ENCODE measurements at regions not wholly inside any gene's neighbourhood (a gene's known extent, or its start where the extent isn't known, plus 50 kb on each side); places are given as distances from the start of the nearest gene placed in this dataset.

GRCh38 chr3:187833375-187833774 lies 88.1 kb upstream of the BCL6 start:
- DNase-seq (no peak), ATAC-seq (no peak)
- no peaks in the 10 kb centered on the region for H3K9me3 ChIP-seq
- in situ Hi-C loops (cut with MboI; ENCODE audit: low sequenced_read_pairs in 4 of 4) (no loop called here), intact Hi-C loops (cut with DNase I; ENCODE audit: low total_unique reads) (no loop called here)
- no peak overlapping the region for H3K4me3 ChIP-seq
- no peaks in the 10 kb centered on the region for H3K27me3 ChIP-seq
- no peak overlapping the region for H3K27ac ChIP-seq
- H3K4me1 ChIP-seq: peaks cover 0 to 7% of the 10 kb centered on the region in 2 donors
- TF ChIP-seq CTCF (IDR thresholded peaks at IDR 0.05 in 4 of 5, conservative IDR thresholded peaks at IDR 0.05 in 1 of 5) (no peak), POLR2A (IDR thresholded peaks at IDR 0.05) (no peak)
- no peaks in the 10 kb centered on the region for H3K36me3 ChIP-seq

- in situ Hi-C loops (cut with MboI; ENCODE audit: low sequenced_read_pairs in 4 of 4): no loop called here
- intact Hi-C loops (cut with DNase I; ENCODE audit: low total_unique reads): no loop called here
- TF ChIP-seq POLR2A (IDR thresholded peaks at IDR 0.05) (no peak), CTCF (IDR thresholded peaks at IDR 0.05 in 4 of 5, conservative IDR thresholded peaks at IDR 0.05 in 1 of 5) (no peak)
- no peaks in the 10 kb centered on the region for H3K27me3 ChIP-seq
- H3K27ac ChIP-seq: no peak overlapping the region
- DNase-seq (no peak), ATAC-seq (no peak)
- no peaks in the 10 kb centered on the region for H3K36me3 ChIP-seq
- no peak overlapping the region for H3K4me3 ChIP-seq
- H3K9me3 ChIP-seq: no peaks in the 10 kb centered on the region
- peaks cover 0 to 7% of the 10 kb centered on the region in 2 donors for H3K4me1 ChIP-seq
Observed at GRCh38 chr3:187833799-187834578, 88.7 kb upstream of the BCL6 start.

GRCh38 chr3:187836823-187837770 lies 91.8 kb upstream of the BCL6 start:
- intact Hi-C loops (cut with DNase I; ENCODE audit: low total_unique reads) (no loop called here), in situ Hi-C loops (cut with MboI; ENCODE audit: low sequenced_read_pairs in 4 of 4) (no loop called here)
- Histone ChIP-seq H3K27ac (no peak overlapping the region), H3K4me3 (no peak overlapping the region), H3K9me3 (no peaks in the 10 kb centered on the region), H3K36me3 (no peaks in the 10 kb centered on the region), H3K4me1 (peaks cover 0 to 7% of the 10 kb centered on the region in 2 donors), H3K27me3 (no peaks in the 10 kb centered on the region)
- DNase-seq: no peak
- TF ChIP-seq POLR2A (IDR thresholded peaks at IDR 0.05): no peak
- TF ChIP-seq CTCF (IDR thresholded peaks at IDR 0.05 in 4 of 5, conservative IDR thresholded peaks at IDR 0.05 in 1 of 5): no peak
- ATAC-seq: no peak

GRCh38 chr3:187838016-187838540 lies 92.8 kb upstream of the BCL6 start:
- Histone ChIP-seq H3K27ac (no peak overlapping the region), H3K4me3 (no peak overlapping the region), H3K4me1 (peaks cover 0 to 7% of the 10 kb centered on the region in 2 donors), H3K9me3 (no peaks in the 10 kb centered on the region), H3K36me3 (no peaks in the 10 kb centered on the region), H3K27me3 (no peaks in the 10 kb centered on the region)
- ATAC-seq: no peak
- no peak for DNase-seq
- intact Hi-C loops (cut with DNase I; ENCODE audit: low total_unique reads) (no loop called here), in situ Hi-C loops (cut with MboI; ENCODE audit: low sequenced_read_pairs in 4 of 4) (no loop called here)
- no peak for TF ChIP-seq CTCF (IDR thresholded peaks at IDR 0.05 in 4 of 5, conservative IDR thresholded peaks at IDR 0.05 in 1 of 5)
- no peak for TF ChIP-seq POLR2A (IDR thresholded peaks at IDR 0.05)

Measured in gastrocnemius medialis (tissue), 4 donors.